Loucy (cell line): ENCODE measurements at regions not wholly inside any gene's neighbourhood (a gene's known extent, or its start where the extent isn't known, plus 50 kb on each side); places are given as distances from the start of the nearest gene placed in this dataset.

ENCODE experiments used
- H2AFZ ChIP-seq: fragments of 200-600 bp; sonication (generic); 2 replicates; pipeline ENCODE4 v1.6.0; 2016; ENCODE audit warnings: antibody characterized with exemption, mild to moderate bottlenecking, low read length, moderate library complexity
- H3F3A ChIP-seq: fragments of 200-600 bp; 2 replicates; pipeline ENCODE4 v1.6.0; 2016; ENCODE audit warnings: antibody characterized with exemption, low read depth, mild to moderate bottlenecking
- H3K27me3 ChIP-seq: fragments of 200-600 bp; sonication (generic); 2 replicates; pipeline ENCODE4 v1.6.1; 2014; ENCODE audit warnings: low read length, mild to moderate bottlenecking; ENCODE audit not compliant: insufficient read depth, poor library complexity, severe bottlenecking
- H3K36me3 ChIP-seq: fragments of 200-600 bp; sonication (generic); 2 replicates; pipeline ENCODE4 v1.6.1; 2016; ENCODE audit warnings: low read length; ENCODE audit not compliant: insufficient read depth
- H3K4me1 ChIP-seq: fragments of 200-600 bp; sonication (generic); 2 replicates; pipeline ENCODE4 v1.5.1; 2014; ENCODE audit warnings: low read length, mild to moderate bottlenecking; ENCODE audit not compliant: insufficient read depth, poor library complexity, severe bottlenecking
- H3K4me2 ChIP-seq: fragments of 200-600 bp; sonication (generic); 2 replicates; pipeline ENCODE4 v1.6.0; 2014; ENCODE audit warnings: antibody characterized with exemption, low read length, low read depth, mild to moderate bottlenecking; ENCODE audit not compliant: poor library complexity, severe bottlenecking
- H3K4me3 ChIP-seq: fragments of 200-600 bp; sonication (generic); 2 replicates; pipeline ENCODE4 v1.5.1; 2014; ENCODE audit warnings: low read length, mild to moderate bottlenecking, mixed read lengths; ENCODE audit not compliant: poor library complexity, severe bottlenecking
- H3K79me2 ChIP-seq: fragments of 200-600 bp; sonication (generic); 2 replicates; pipeline ENCODE4 v1.6.1; 2014; ENCODE audit warnings: low read length; ENCODE audit not compliant: insufficient read depth
- H3K9ac ChIP-seq: fragments of 200-600 bp; sonication (generic); 2 replicates; pipeline ENCODE4 v1.6.0; 2014; ENCODE audit warnings: mild to moderate bottlenecking, low read depth, low read length, moderate library complexity; ENCODE audit not compliant: poor library complexity, severe bottlenecking
- H3K9me2 ChIP-seq: fragments of 200-600 bp; sonication (generic); replicated peaks from 2 replicates; pipeline ENCODE4 v1.6.1; 2016; ENCODE audit warnings: low read depth, low read length, mixed read lengths
- H3K9me3 ChIP-seq: fragments of 200-600 bp; sonication (generic); 2 replicates; pipeline ENCODE4 v1.6.1; 2014; ENCODE audit warnings: mild to moderate bottlenecking, antibody characterized with exemption, low read length, low read depth; ENCODE audit not compliant: insufficient read depth
- H4K20me1 ChIP-seq: fragments of 200-600 bp; sonication (generic); 2 replicates; pipeline ENCODE4 v1.6.0; 2014; ENCODE audit warnings: antibody characterized with exemption, low read length, mild to moderate bottlenecking; ENCODE audit not compliant: insufficient read depth, poor library complexity, severe bottlenecking
- CTCF ChIP-seq: fragments of 200-600 bp; sonication (generic); conservative IDR thresholded peaks from 2 replicates; pipeline ENCODE4 v1.5.1; 2014; ENCODE audit warnings: mild to moderate bottlenecking, antibody characterized with exemption, low read length
- EZH2phosphoT487 ChIP-seq: fragments of 200-600 bp; IDR thresholded peaks from 2 replicates; pipeline ENCODE4 v1.6.1; 2018; ENCODE audit warnings: antibody characterized with exemption, mild to moderate bottlenecking, moderate library complexity, borderline replicate concordance

GRCh38 chr4:187141101-187141500 lies 417.4 kb upstream of the FAT1 start:
- Histone ChIP-seq H3K79me2 (no peaks in the 10 kb centered on the region), H3K4me3 (no peak overlapping the region), H3K4me2 (no peak overlapping the region), H3K9ac (no peak overlapping the region), H3K27me3 (no peaks in the 10 kb centered on the region), H4K20me1 (no peaks in the 10 kb centered on the region), H3K9me2 (no peaks in the 10 kb centered on the region), H3K36me3 (no peaks in the 10 kb centered on the region), H3K9me3 (no peaks in the 10 kb centered on the region; the same call in 1 of the 2 replicates), H3K4me1 (no peaks in the 10 kb centered on the region), H3F3A (no peaks in the 10 kb centered on the region), H2AFZ (no peak overlapping the region)
- TF ChIP-seq CTCF = no peak
- no peak for TF ChIP-seq EZH2phosphoT487

DNA sequence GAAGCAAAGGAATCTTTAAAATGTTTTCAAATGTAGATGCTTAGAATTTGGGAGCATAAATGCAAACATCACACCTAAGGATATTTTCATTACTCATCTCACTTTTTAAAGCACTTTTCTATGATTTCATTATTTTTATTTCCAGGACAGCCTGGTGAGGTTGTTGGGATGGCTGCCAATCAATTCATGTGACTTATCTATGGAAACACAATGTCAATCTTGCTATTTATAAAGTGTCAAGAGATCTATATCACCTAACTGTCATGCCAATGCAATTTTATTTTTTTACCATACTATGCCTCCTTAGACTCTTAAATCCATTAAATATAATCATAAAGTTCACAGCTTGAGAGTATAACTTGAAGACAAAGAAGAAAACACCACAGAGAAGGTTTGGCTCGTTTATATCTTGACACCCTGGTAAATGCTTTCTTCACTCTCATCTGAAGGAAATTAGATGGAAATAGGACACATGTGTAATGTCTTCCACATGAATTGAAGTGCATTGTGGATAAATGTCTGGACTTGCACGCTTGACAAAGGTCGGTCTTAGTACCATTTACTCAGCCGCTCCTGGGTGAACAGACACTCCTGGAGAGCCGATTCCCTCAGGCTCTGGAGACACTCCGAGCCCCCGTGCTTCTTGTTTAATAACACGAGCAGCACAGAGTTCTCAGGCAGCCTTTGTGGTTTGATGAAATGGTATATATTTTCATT lies 425.7 kb upstream of the FAT1 start:
- H2AFZ ChIP-seq = no peak overlapping the region
- TF ChIP-seq CTCF (no peak), EZH2phosphoT487 (no peak)
- H3K4me2 ChIP-seq = no peak overlapping the region
- no peaks in the 10 kb centered on the region for H3K36me3 ChIP-seq
- no peak overlapping the region for H3K9ac ChIP-seq
- no peaks in the 10 kb centered on the region for H3K27me3 ChIP-seq
- no peaks in the 10 kb centered on the region for H3K9me2 ChIP-seq
- no peaks in the 10 kb centered on the region for H3F3A ChIP-seq
- H3K4me1 ChIP-seq = no peaks in the 10 kb centered on the region
- no peaks in the 10 kb centered on the region for H4K20me1 ChIP-seq
- H3K79me2 ChIP-seq = no peaks in the 10 kb centered on the region
- no peak overlapping the region for H3K4me3 ChIP-seq
- H3K9me3 ChIP-seq = peaks cover 2% of the 10 kb centered on the region; the same call in 1 of the 2 replicates

DNA sequence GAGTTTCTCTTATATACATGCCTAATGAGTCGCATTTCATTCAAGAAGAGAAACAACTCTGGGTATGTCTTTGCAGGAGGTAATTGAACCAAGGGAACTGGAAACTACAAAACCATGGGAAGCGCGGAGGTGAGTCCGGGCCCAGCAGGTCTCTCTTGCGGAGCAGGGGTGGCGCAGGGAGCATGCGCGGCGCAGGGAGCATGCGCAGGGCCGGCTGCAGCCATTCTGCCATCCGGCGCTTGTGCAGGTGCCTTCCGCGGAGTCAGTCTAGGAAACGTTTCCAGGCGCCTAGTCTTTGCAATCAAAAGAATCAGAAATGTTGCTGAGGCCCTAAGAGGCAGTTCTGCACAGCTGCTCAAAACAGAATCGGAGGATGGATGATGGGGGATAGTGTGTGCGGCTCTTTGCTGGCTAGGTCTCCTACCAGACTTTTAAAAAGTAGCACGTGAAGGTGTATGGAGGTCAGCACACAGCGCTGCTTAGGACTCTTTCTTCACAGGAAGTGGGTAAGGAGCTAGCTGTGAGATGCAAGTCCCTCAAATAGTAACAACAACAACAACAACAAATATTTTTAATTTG lies 433.8 kb upstream of the FAT1 start:
- Histone ChIP-seq H3K9me2 (no peaks in the 10 kb centered on the region), H3K4me3 (no peak overlapping the region), H3K4me1 (no peaks in the 10 kb centered on the region), H3K27me3 (no peaks in the 10 kb centered on the region), H4K20me1 (no peaks in the 10 kb centered on the region), H3F3A (no peaks in the 10 kb centered on the region), H3K36me3 (no peaks in the 10 kb centered on the region), H2AFZ (no peak overlapping the region), H3K9me3 (no peaks in the 10 kb centered on the region; the same call in 1 of the 2 replicates), H3K4me2 (no peak overlapping the region), H3K79me2 (no peaks in the 10 kb centered on the region), H3K9ac (no peak overlapping the region)
- TF ChIP-seq CTCF = no peak
- TF ChIP-seq EZH2phosphoT487 = no peak
